ENCODE measurements at regions not wholly inside any gene's neighbourhood (a gene's known extent, or its start where the extent isn't known, plus 50 kb on each side); places are given as distances from the start of the nearest gene placed in this dataset.

DNA sequence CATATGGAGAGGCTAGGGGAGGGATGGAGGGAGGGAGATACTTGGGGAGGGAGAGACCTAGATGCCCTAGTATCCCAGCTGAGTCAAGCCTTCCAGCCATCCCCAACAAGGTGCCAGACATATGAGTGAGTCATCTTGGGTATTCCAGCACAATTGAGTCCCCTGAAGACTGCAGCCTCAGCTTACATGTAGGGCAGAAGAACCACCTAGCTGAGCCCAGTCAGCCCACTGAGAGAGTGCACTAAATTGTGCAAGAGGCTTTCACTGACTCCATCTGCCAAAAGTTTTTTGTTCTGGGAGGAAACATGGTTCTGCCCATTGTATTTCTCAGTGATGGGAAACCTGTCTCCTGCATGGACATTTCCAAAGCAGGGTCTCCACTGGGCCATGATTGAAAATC lies 76.4 kb downstream of the FOXD2 start:
- H4K91ac ChIP-seq (ENCODE audit: insufficient read length, low read depth, low read length), result no peak overlapping the region
- H3K27ac ChIP-seq (ENCODE audit: insufficient read length, low read depth, low read length), result no peak overlapping the region
- H4K20me1 ChIP-seq (ENCODE audit: control insufficient read depth, insufficient read depth, insufficient read length), result no peaks in the 10 kb centered on the region
- no peak overlapping the region for H2BK20ac ChIP-seq (ENCODE audit: low read depth, low read length, poor library complexity, severe bottlenecking)
- peaks cover 5 to 9% of the 10 kb centered on the region in 2 experiments; a peak in 3 of 5 replicates for H3K9me3 Mint-ChIP-seq
- H3K79me1 ChIP-seq (ENCODE audit: insufficient read depth, low read depth, low read length, poor library complexity, severe bottlenecking), result no peaks in the 10 kb centered on the region
- no peak overlapping the region for H3K9ac ChIP-seq (ENCODE audit: extremely low read depth, insufficient read length, low read length)
- H3K27me3 ChIP-seq (ENCODE audit: insufficient read depth, low read length), result peaks cover 4% of the 10 kb centered on the region; the same call in 1 of the 2 replicates
- peaks cover 83% of the 10 kb centered on the region for H3K27me3 Mint-ChIP-seq (ENCODE audit: low read depth)
- no peak overlapping the region for H4K8ac ChIP-seq (replicated peaks; ENCODE audit: insufficient read length, low read depth, low read length)
- no peak overlapping the region for H3K18ac ChIP-seq (ENCODE audit: insufficient read length, low read depth, low read length)
- H3T11ph ChIP-seq (ENCODE audit: low read length), result no peak overlapping the region
- H2AK5ac ChIP-seq (ENCODE audit: insufficient read length, low read length), result no peak overlapping the region
- no peaks in the 10 kb centered on the region for H3K4me1 ChIP-seq (ENCODE audit: insufficient read depth, low read length)
- no peaks in the 10 kb centered on the region for H3K23me2 ChIP-seq (ENCODE audit: insufficient read length, low read depth, low read length, poor library complexity, severe bottlenecking)
- DNase-seq, result no peak
- H3K4me1 Mint-ChIP-seq, result peaks cover 2 to 3% of the 10 kb centered on the region in 2 experiments; a peak in 2 of 4 replicates
- no peak overlapping the region for H2BK5ac ChIP-seq (ENCODE audit: insufficient read length, low read length)
- H3K4me2 ChIP-seq (ENCODE audit: insufficient read depth, insufficient read length, low read length), result no peak overlapping the region
- peaks cover 0 to 2% (median 0%) of the 10 kb centered on the region in 3 experiments; a peak in 1 of 7 replicates for H3K36me3 Mint-ChIP-seq (ENCODE audit: insufficient read depth in 1 of 3, low read depth in 3 of 3)
- H3K4me3 Mint-ChIP-seq, result no peak overlapping the region
- H3K9me3 ChIP-seq (ENCODE audit: control insufficient read depth, low read depth, low read length), result no peaks in the 10 kb centered on the region
- no peak overlapping the region for H3K56ac ChIP-seq (ENCODE audit: insufficient read length, low read depth, low read length)
- TF ChIP-seq, protein P1, sequence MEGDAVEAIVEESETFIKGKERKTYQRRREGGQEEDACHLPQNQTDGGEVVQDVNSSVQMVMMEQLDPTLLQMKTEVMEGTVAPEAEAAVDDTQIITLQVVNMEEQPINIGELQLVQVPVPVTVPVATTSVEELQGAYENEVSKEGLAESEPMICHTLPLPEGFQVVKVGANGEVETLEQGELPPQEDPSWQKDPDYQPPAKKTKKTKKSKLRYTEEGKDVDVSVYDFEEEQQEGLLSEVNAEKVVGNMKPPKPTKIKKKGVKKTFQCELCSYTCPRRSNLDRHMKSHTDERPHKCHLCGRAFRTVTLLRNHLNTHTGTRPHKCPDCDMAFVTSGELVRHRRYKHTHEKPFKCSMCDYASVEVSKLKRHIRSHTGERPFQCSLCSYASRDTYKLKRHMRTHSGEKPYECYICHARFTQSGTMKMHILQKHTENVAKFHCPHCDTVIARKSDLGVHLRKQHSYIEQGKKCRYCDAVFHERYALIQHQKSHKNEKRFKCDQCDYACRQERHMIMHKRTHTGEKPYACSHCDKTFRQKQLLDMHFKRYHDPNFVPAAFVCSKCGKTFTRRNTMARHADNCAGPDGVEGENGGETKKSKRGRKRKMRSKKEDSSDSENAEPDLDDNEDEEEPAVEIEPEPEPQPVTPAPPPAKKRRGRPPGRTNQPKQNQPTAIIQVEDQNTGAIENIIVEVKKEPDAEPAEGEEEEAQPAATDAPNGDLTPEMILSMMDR (conservative IDR thresholded peaks at IDR 0.05), result no peak
- H3K4ac ChIP-seq (ENCODE audit: low read depth, low read length), result no peak overlapping the region
- no peak overlapping the region for H2BK15ac ChIP-seq (ENCODE audit: low read depth, low read length)
- no peak overlapping the region for H3K14ac ChIP-seq (ENCODE audit: insufficient read depth, low read length)
- no peak overlapping the region for H2AFZ ChIP-seq (ENCODE audit: low read length)
- no peak overlapping the region for H3K27ac Mint-ChIP-seq
- no peak overlapping the region for H4K5ac ChIP-seq (ENCODE audit: insufficient read length, low read depth, low read length)
- H2BK120ac ChIP-seq (ENCODE audit: low read depth, low read length, poor library complexity, severe bottlenecking), result no peak overlapping the region
- H3K23ac ChIP-seq (ENCODE audit: insufficient read length, low read depth, low read length), result no peak overlapping the region
- no peak overlapping the region for H2BK12ac ChIP-seq (ENCODE audit: insufficient read length, low read depth, low read length)
- H3K79me2 ChIP-seq (ENCODE audit: insufficient read depth, low read length), result no peaks in the 10 kb centered on the region

Data from H9 (cell line).